ENCODE measurements at regions not wholly inside any gene's neighbourhood (a gene's known extent, or its start where the extent isn't known, plus 50 kb on each side); places are given as distances from the start of the nearest gene placed in this dataset.

DNA sequence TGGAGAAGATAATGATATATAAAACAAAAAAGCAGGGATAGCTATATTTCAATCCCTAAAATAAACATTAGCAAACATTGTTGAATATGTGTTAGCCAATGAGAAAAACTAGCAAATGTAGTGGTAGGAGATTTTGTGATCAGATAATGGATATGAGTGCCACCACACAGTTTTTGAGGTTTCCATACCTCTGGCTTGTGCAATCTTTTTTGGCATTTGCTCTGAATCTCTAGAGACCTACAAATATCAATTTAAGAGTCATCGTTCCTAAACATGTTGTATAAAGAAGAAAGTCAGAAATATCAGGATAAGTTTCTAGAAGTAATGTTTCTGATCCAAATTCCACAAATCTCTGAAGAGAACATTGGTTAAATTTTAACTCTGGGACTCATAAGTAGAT, 308.7 kb downstream of the PDGFC start:
- TF ChIP-seq, protein P1, sequence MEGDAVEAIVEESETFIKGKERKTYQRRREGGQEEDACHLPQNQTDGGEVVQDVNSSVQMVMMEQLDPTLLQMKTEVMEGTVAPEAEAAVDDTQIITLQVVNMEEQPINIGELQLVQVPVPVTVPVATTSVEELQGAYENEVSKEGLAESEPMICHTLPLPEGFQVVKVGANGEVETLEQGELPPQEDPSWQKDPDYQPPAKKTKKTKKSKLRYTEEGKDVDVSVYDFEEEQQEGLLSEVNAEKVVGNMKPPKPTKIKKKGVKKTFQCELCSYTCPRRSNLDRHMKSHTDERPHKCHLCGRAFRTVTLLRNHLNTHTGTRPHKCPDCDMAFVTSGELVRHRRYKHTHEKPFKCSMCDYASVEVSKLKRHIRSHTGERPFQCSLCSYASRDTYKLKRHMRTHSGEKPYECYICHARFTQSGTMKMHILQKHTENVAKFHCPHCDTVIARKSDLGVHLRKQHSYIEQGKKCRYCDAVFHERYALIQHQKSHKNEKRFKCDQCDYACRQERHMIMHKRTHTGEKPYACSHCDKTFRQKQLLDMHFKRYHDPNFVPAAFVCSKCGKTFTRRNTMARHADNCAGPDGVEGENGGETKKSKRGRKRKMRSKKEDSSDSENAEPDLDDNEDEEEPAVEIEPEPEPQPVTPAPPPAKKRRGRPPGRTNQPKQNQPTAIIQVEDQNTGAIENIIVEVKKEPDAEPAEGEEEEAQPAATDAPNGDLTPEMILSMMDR (IDR thresholded peaks at IDR 0.05), result no peak
- no peak for TF ChIP-seq POLR2A (IDR thresholded peaks at IDR 0.05)

All from lower leg skin (tissue), 3 donors.